ENCODE measurements at regions not wholly inside any gene's neighbourhood (a gene's known extent, or its start where the extent isn't known, plus 50 kb on each side); places are given as distances from the start of the nearest gene placed in this dataset.
A peak's percentile ranks its signal among the peaks of the same experiment; 100 is the strongest.
"Not testable (repeated sequence)": the region's sequence is repeated elsewhere in the genome, so short reads cannot be mapped to it uniquely, and the experiment has no call there.

DNA sequence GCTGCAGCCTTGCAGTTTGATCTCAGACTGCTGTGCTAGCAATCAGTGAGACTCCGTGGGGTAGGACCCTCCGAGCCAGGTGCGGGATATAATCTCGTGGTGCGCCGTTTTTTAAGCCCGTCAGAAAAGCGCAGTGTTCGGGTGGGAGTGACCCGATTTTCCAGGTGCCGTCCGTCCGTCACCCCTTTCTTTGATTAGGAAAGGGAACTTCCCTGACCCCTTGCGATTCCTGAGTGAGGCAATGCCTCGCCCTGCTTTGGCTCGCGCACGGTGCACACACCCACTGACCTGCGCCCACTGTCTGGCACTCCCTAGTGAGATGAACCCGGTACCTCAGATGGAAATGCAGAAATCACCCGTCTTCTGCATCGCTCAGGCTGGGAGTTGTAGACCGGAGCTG lies 203.2 kb downstream of the SNCAIP start:
- H3K9me3 ChIP-seq (replicated peaks; ENCODE audit: control insufficient read depth, insufficient read depth, low read depth, low read length); H4K20me1 ChIP-seq (replicated peaks; ENCODE audit: control insufficient read depth, insufficient read depth, low read length); H3K4me3 ChIP-seq; BruUV-seq (replicated peaks); H3K27ac ChIP-seq (ENCODE audit: extremely low read depth, low read depth, low read length); H3K36me3 ChIP-seq (ENCODE audit: control insufficient read depth, insufficient read depth, low read length); H2AFZ ChIP-seq (ENCODE audit: low read depth, low read length); ATAC-seq; POLR2A ChIA-PET; H3K9me1 ChIP-seq (ENCODE audit: control insufficient read depth, insufficient read depth, low read length); H3K9ac ChIP-seq (ENCODE audit: insufficient read depth in 1 of 2, low read depth in 2 of 2, low read length in 2 of 2); H3K79me2 ChIP-seq (ENCODE audit: control insufficient read depth, insufficient read depth, low read length); H3K27me3 ChIP-seq (ENCODE audit: control insufficient read depth in 2 of 2, insufficient read depth in 2 of 2, low read length in 2 of 2); H3K4me2 ChIP-seq (ENCODE audit: insufficient read depth, low read length); FAIRE-seq; DNase-seq (ENCODE audit: extremely low read depth in 1 of 4, low spot score in 3 of 4); H3K4me1 ChIP-seq (replicated peaks in 1 of 2; ENCODE audit: control insufficient read depth in 2 of 2, insufficient read depth in 2 of 2, low read length in 2 of 2): not testable (repeated sequence)
- in situ Hi-C loops (cut with MboI) (loop anchor here (25.0 kb wide), 2 partner anchors 847 to 1097 kb away; no protein-coding TSS in a partner anchor), intact Hi-C loops (cut with micrococcal nuclease) (loop anchor here (5.0 kb wide), 1 partner anchor 382 kb away; no protein-coding TSS in a partner anchor)
- WGBS (ENCODE audit: insufficient coverage, low coverage, missing lambda C conversion rate): under 1% methylated on average over 15 of the region's 23 CpGs
- CTCF ChIA-PET (ENCODE audit: low intra/inter-chr PET ratio): interaction anchor here (0.8 to 2.1 kb wide), 2 partner anchors 485 to 829 kb away, joined by 3 to 8 read pairs; no protein-coding TSS in a partner anchor

DNA sequence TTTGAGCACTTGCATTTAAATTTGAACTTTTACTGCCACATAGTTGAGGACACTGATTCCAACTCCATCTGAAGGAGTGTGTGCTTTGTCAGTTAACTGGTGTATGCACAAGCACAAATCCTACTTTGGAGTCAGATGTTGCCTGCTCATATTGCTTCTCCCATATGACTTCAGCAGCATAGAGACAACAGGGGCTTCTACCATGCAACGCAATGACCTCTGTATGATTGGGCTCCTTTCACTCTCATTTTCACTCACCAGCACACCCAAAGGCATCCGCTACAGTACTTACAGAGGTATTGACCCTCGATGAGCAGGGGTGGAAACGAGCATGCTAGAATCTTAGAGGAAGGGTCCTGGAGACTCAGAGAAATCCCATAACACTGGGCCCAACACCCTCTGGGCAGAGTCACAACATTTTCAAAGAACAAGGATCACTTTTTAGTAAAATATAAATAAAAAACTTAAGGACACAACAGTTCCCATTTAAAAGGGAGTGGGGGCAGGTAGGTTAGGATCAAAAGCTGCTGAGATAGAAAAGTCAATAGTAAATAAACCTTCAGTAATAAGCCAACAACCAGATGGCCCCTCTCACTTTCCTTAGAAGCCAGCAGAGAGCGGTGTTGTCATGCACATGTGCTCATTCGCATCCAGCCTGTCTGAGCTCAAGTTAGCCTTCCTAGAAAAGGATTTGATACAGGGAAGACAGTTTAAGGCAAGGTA lies 203.8 kb downstream of the SNCAIP start:
- Histone ChIP-seq H2AFZ (ENCODE audit: low read depth, low read length) (no peak overlapping the region), H3K4me2 (ENCODE audit: insufficient read depth, low read length) (no peak overlapping the region), H4K20me1 (replicated peaks; ENCODE audit: control insufficient read depth, insufficient read depth, low read length) (no peaks in the 10 kb centered on the region), H3K27me3 (ENCODE audit: control insufficient read depth in 2 of 2, insufficient read depth in 2 of 2, low read length in 2 of 2) (no peaks in the 10 kb centered on the region; a peak in 1 of 5 replicates), H3K9me3 (replicated peaks; ENCODE audit: control insufficient read depth, insufficient read depth, low read depth, low read length) (no peaks in the 10 kb centered on the region), H3K79me2 (ENCODE audit: control insufficient read depth, insufficient read depth, low read length) (no peaks in the 10 kb centered on the region), H3K9ac (ENCODE audit: insufficient read depth in 1 of 2, low read depth in 2 of 2, low read length in 2 of 2) (no peak overlapping the region), H3K27ac (ENCODE audit: extremely low read depth, low read depth, low read length) (no peak overlapping the region), H3K9me1 (ENCODE audit: control insufficient read depth, insufficient read depth, low read length) (no peaks in the 10 kb centered on the region), H3K36me3 (ENCODE audit: control insufficient read depth, insufficient read depth, low read length) (no peaks in the 10 kb centered on the region), H3K4me1 (replicated peaks in 1 of 2; ENCODE audit: control insufficient read depth in 2 of 2, insufficient read depth in 2 of 2, low read length in 2 of 2) (no peaks in the 10 kb centered on the region), H3K4me3 (no peak overlapping the region)
- ChIA-PET POLR2A (no interaction called here), CTCF (ENCODE audit: low intra/inter-chr PET ratio) (interaction anchor here (0.6 to 2.1 kb wide), 3 partner anchors 391 to 828 kb away, joined by 3 to 8 read pairs (median 4); no protein-coding TSS in a partner anchor)
- BruUV-seq (replicated peaks): no TSS peak
- DNase-seq (ENCODE audit: extremely low read depth in 1 of 4, low spot score in 3 of 4): peak; percentile 29 to 63 (median 36)
- in situ Hi-C loops (cut with MboI) (loop anchor here (25.0 kb wide), 2 partner anchors 846 to 1096 kb away; no protein-coding TSS in a partner anchor), intact Hi-C loops (cut with micrococcal nuclease) (loop anchor here (1.0 to 5.0 kb wide), 2 partner anchors 381 to 484 kb away; no protein-coding TSS in a partner anchor)
- peak; percentile 89 for FAIRE-seq
- peak; percentile 92 for ATAC-seq
- WGBS (ENCODE audit: insufficient coverage, low coverage, missing lambda C conversion rate): 0% methylated on average over 6 of the region's 6 CpGs
- TF ChIP-seq PHB2 (IDR thresholded peaks at IDR 0.05; ENCODE audit: low read depth): no peak
- no peak for TF ChIP-seq GTF2E2 (tag; IDR thresholded peaks at IDR 0.05)
- TF ChIP-seq JUND (IDR thresholded peaks at IDR 0.05; ENCODE audit: borderline replicate concordance, low read depth, low read length): no peak
- no peak for TF ChIP-seq JUND (tag; IDR thresholded peaks at IDR 0.05; ENCODE audit: borderline replicate concordance, low read depth, low read length)
- TF ChIP-seq, protein P1, sequence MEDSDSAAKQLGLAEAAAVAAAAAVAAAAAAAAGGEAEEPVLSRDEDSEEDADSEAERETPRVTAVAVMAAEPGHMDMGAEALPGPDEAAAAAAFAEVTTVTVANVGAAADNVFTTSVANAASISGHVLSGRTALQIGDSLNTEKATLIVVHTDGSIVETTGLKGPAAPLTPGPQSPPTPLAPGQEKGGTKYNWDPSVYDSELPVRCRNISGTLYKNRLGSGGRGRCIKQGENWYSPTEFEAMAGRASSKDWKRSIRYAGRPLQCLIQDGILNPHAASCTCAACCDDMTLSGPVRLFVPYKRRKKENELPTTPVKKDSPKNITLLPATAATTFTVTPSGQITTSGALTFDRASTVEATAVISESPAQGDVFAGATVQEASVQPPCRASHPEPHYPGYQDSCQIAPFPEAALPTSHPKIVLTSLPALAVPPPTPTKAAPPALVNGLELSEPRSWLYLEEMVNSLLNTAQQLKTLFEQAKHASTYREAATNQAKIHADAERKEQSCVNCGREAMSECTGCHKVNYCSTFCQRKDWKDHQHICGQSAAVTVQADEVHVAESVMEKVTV (CRISPR knock-in tag; IDR thresholded peaks at IDR 0.05): peak; percentile 82
- TF ChIP-seq ZFP1 (CRISPR knock-in tag; IDR thresholded peaks at IDR 0.05): no peak
- TF ChIP-seq, protein P2, sequence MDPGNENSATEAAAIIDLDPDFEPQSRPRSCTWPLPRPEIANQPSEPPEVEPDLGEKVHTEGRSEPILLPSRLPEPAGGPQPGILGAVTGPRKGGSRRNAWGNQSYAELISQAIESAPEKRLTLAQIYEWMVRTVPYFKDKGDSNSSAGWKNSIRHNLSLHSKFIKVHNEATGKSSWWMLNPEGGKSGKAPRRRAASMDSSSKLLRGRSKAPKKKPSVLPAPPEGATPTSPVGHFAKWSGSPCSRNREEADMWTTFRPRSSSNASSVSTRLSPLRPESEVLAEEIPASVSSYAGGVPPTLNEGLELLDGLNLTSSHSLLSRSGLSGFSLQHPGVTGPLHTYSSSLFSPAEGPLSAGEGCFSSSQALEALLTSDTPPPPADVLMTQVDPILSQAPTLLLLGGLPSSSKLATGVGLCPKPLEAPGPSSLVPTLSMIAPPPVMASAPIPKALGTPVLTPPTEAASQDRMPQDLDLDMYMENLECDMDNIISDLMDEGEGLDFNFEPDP (CRISPR knock-in tag; IDR thresholded peaks at IDR 0.05): no peak
- no peak for TF ChIP-seq PRPF4 (IDR thresholded peaks at IDR 0.05; ENCODE audit: insufficient read depth, low read depth, low read length, poor library complexity, severe bottlenecking)
- TF ChIP-seq STAG1 (CRISPR knock-in tag; IDR thresholded peaks at IDR 0.05; ENCODE audit: borderline replicate concordance): peak; percentile 67; the same call in 1 of the 2 replicates
- TF ChIP-seq PCBP1 (IDR thresholded peaks at IDR 0.05; ENCODE audit: low read depth, low read length, poor library complexity, severe bottlenecking): no peak
- TF ChIP-seq HMG20A (CRISPR knock-in tag; conservative IDR thresholded peaks at IDR 0.05): no peak
